Endothelial cell of umbilical vein (primary cell): ENCODE measurements at regions not wholly inside any gene's neighbourhood (a gene's known extent, or its start where the extent isn't known, plus 50 kb on each side); places are given as distances from the start of the nearest gene placed in this dataset.

Experiments
- BruUV-seq: library from RNA; stranded (reverse); fragments of 400-500 nt; replicated peaks from 2 replicates; lab custom pipeline; 2021; lab: Mats Ljungman, UMichigan
- CTCF ChIA-PET: fragments of 300-600, 350-600 bp; sonication (Branson Sonifier 250); formaldehyde crosslinking; loops from one replicate; lab custom pipeline; 2021; ENCODE audit warnings: antibody characterized with exemption, inconsistent platforms; lab: Charles Lee
- POLR2A ChIA-PET: fragments of 300-600, 350-600 bp; sonication (Branson Sonifier 250); formaldehyde crosslinking; loops from one replicate; lab custom pipeline; 2021; ENCODE audit warnings: antibody characterized with exemption, inconsistent platforms; lab: Charles Lee
- DNase-seq: peaks from one replicate; pipeline ENCODE4 v3.0.0-alpha.2; 2011; ENCODE audit warnings: low read depth, low spot score
- FAIRE-seq: peaks from 2 replicates; lab custom pipeline; 2011; peaks lifted over from hg19 to GRCh38; lab: Jason Lieb, UNC
- H2AFZ ChIP-seq: 2 replicates; pipeline ENCODE4 v1.6.0; 2012; ENCODE audit warnings: low read depth, low read length, control low read depth, inconsistent platforms
- H3K27ac ChIP-seq: 2 replicates; pipeline ENCODE4 v1.5.1; 2011; ENCODE audit warnings: low read depth, mild to moderate bottlenecking, control low read depth, low read length, moderate library complexity; ENCODE audit not compliant: insufficient read depth
- H3K27me3 ChIP-seq, 2 experiments: 2 replicates each; pipeline versions ENCODE4 v1.6.0 to v1.6.1; 2011; ENCODE audit warnings: low read length in 2 of 2, mixed read lengths in 1 of 2; ENCODE audit not compliant: control insufficient read depth in 2 of 2, insufficient read depth in 2 of 2
- H3K36me3 ChIP-seq, 2 experiments: 2 replicates in 1 of 2; 3 replicates in 1 of 2; pipeline ENCODE4 v1.5.1; 2011; ENCODE audit warnings: low read length in 2 of 2, mild to moderate bottlenecking in 1 of 2, moderate library complexity in 1 of 2; ENCODE audit not compliant: control insufficient read depth in 2 of 2, insufficient read depth in 2 of 2; ENCODE audit errors: extremely low read depth in 1 of 2
- H3K4me1 ChIP-seq: 3 replicates; pipeline ENCODE4 v1.5.1; 2011; ENCODE audit warnings: mild to moderate bottlenecking, low read length; ENCODE audit not compliant: control insufficient read depth, insufficient read depth; ENCODE audit errors: extremely low read depth
- H3K4me2 ChIP-seq: 2 replicates; pipeline ENCODE4 v1.6.1; 2011; ENCODE audit warnings: low read length, control low read depth, mixed read lengths; ENCODE audit not compliant: insufficient read depth
- H3K4me3 ChIP-seq, 3 experiments: fragments of 200-600 bp in 1 of 3; sonication (generic), shearing (Covaris generic) in 1 of 3; replicated peaks in 1 of 3; 2 replicates each; pipeline ENCODE4 v1.5.1; 2011 to 2016; ENCODE audit warnings: control low read depth in 3 of 3, low read length in 3 of 3, mild to moderate bottlenecking in 2 of 3, inconsistent platforms in 1 of 3, low read depth in 1 of 3, moderate library complexity in 1 of 3; ENCODE audit not compliant: insufficient read depth in 1 of 3
- H3K79me2 ChIP-seq: 2 replicates; pipeline ENCODE4 v1.6.0; 2012; ENCODE audit warnings: low read length, inconsistent platforms; ENCODE audit not compliant: control insufficient read depth, insufficient read depth
- H3K9ac ChIP-seq: replicated peaks from 2 replicates; pipeline ENCODE3; 2011; ENCODE audit warnings: low read length, control low read depth; ENCODE audit not compliant: insufficient read depth; ENCODE audit errors: extremely low read depth
- H3K9me1 ChIP-seq: replicated peaks from 3 replicates; pipeline ENCODE4 v1.6.0; 2011; ENCODE audit warnings: mild to moderate bottlenecking, low read length; ENCODE audit not compliant: control insufficient read depth, insufficient read depth; ENCODE audit errors: extremely low read depth
- H3K9me3 ChIP-seq: replicated peaks from 2 replicates; pipeline ENCODE4 v1.5.1; 2012; ENCODE audit warnings: low read length, inconsistent platforms; ENCODE audit not compliant: control insufficient read depth, insufficient read depth
- H4K20me1 ChIP-seq: replicated peaks from 2 replicates; pipeline ENCODE3; 2011; ENCODE audit warnings: mild to moderate bottlenecking, low read length; ENCODE audit not compliant: control insufficient read depth, insufficient read depth; ENCODE audit errors: extremely low read depth
- EZH2 ChIP-seq: IDR thresholded peaks from 2 replicates; pipeline ENCODE4 v1.6.1; 2012; ENCODE audit warnings: borderline replicate concordance, low read depth, mild to moderate bottlenecking, moderate library complexity, low read length, inconsistent platforms; ENCODE audit not compliant: severe bottlenecking
- FOS ChIP-seq: IDR thresholded peaks from 2 replicates; pipeline ENCODE4 v1.6.1; 2011; ENCODE audit warnings: mild to moderate bottlenecking, low read length, moderate library complexity, borderline replicate concordance; ENCODE audit not compliant: insufficient read depth
- GATA2 ChIP-seq: IDR thresholded peaks from 2 replicates; pipeline ENCODE4 v1.7.0; 2011; ENCODE audit warnings: low read depth, mild to moderate bottlenecking, moderate library complexity, mixed read lengths, low read length; ENCODE audit not compliant: insufficient read length, insufficient read depth
- JUN ChIP-seq: IDR thresholded peaks from 2 replicates; pipeline ENCODE4 v1.6.1; 2011; ENCODE audit warnings: borderline replicate concordance, low read depth; ENCODE audit not compliant: insufficient read length, insufficient read depth
- MAX ChIP-seq: IDR thresholded peaks from 2 replicates; pipeline ENCODE4 v1.6.1; 2011; ENCODE audit not compliant: insufficient read depth, insufficient read length
- MYC ChIP-seq: IDR thresholded peaks from one replicate; pipeline ENCODE4 v1.6.1; 2011; ENCODE audit warnings: mild to moderate bottlenecking, low read depth, low read length
- POLR2A ChIP-seq: IDR thresholded peaks from 2 replicates; pipeline ENCODE4 v1.6.1; 2012; ENCODE audit warnings: low read depth, mild to moderate bottlenecking, control low read depth, low read length
- POLR2AphosphoS5 ChIP-seq: IDR thresholded peaks from 2 replicates; pipeline ENCODE4 v1.6.1; 2012; ENCODE audit warnings: low read depth, mild to moderate bottlenecking, control low read depth, low read length, moderate library complexity; ENCODE audit not compliant: insufficient read depth
- dilution Hi-C: fragments of 300-500 bp; cut with MboI; formaldehyde crosslinking; loops from one replicate; pipeline ENCODE4 v1.15.0; 2019; ENCODE audit warnings: low sequenced_read_pairs; ENCODE audit not compliant: extremely low pct_ligation_motif_present
- intact Hi-C: fragments of 100-400 bp; cut with micrococcal nuclease; formaldehyde crosslinking; loops from one replicate; pipeline ENCODE4 v1.10.0; 2022
- TF ChIP-seq, protein P1 (sequence below), 2 donors: IDR thresholded peaks; 1 replicate in 1 of 2; 2 replicates in 1 of 2; pipeline ENCODE4 v1.5.1; 2011; ENCODE audit warnings: low read length in 2 of 2, mild to moderate bottlenecking in 2 of 2, moderate library complexity in 2 of 2, control low read depth in 1 of 2, inconsistent platforms in 1 of 2, low read depth in 1 of 2; ENCODE audit not compliant: insufficient read depth in 1 of 2; ENCODE audit errors: extremely low read depth in 1 of 2

DNA sequence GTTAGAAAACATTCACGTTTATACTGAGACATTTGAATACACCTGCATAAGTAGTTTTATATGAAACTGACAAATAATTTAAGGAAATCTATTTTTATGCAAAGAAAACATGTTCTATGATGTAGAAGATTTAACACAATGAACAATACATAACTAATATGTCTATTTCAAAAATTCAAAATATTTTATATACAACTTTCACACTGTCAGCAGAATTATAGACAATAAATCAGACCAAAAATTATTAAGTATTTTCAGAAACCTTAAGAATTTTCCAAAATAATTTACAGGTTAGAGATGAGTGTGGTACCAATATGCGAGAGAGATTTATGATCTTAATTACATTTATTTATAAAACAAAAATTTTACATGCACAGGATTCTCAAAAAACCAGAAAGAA, 1561.0 kb upstream of the ZEB2 start:
- H4K20me1 ChIP-seq = no peaks in the 10 kb centered on the region
- dilution Hi-C loops = no loop called here
- H3K4me1 ChIP-seq = no peaks in the 10 kb centered on the region
- no peak overlapping the region for H2AFZ ChIP-seq
- no peaks in the 10 kb centered on the region for H3K27me3 ChIP-seq
- CTCF ChIA-PET = no interaction called here
- no peaks in the 10 kb centered on the region for H3K9me1 ChIP-seq
- no peak overlapping the region for H3K27ac ChIP-seq
- H3K9ac ChIP-seq = no peak overlapping the region
- DNase-seq (no peak), FAIRE-seq (no peak)
- BruUV-seq = no TSS peak
- H3K79me2 ChIP-seq = no peaks in the 10 kb centered on the region
- no peaks in the 10 kb centered on the region for H3K9me3 ChIP-seq
- intact Hi-C loops = no loop called here
- TF ChIP-seq, protein P1, sequence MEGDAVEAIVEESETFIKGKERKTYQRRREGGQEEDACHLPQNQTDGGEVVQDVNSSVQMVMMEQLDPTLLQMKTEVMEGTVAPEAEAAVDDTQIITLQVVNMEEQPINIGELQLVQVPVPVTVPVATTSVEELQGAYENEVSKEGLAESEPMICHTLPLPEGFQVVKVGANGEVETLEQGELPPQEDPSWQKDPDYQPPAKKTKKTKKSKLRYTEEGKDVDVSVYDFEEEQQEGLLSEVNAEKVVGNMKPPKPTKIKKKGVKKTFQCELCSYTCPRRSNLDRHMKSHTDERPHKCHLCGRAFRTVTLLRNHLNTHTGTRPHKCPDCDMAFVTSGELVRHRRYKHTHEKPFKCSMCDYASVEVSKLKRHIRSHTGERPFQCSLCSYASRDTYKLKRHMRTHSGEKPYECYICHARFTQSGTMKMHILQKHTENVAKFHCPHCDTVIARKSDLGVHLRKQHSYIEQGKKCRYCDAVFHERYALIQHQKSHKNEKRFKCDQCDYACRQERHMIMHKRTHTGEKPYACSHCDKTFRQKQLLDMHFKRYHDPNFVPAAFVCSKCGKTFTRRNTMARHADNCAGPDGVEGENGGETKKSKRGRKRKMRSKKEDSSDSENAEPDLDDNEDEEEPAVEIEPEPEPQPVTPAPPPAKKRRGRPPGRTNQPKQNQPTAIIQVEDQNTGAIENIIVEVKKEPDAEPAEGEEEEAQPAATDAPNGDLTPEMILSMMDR (IDR thresholded peaks at IDR 0.05; ENCODE audit: extremely low read depth in 1 of 2, insufficient read depth in 1 of 2, low read depth in 1 of 2, low read length in 2 of 2) = no peak
- no peak for TF ChIP-seq GATA2
- TF ChIP-seq POLR2AphosphoS5 = no peak
- TF ChIP-seq FOS = no peak
- no peak for TF ChIP-seq EZH2
- TF ChIP-seq MYC = no peak
- no peak for TF ChIP-seq JUN
- TF ChIP-seq MAX = no peak
- no peak for TF ChIP-seq POLR2A
- H3K4me3 ChIP-seq = no peak overlapping the region
- H3K36me3 ChIP-seq = no peaks in the 10 kb centered on the region
- POLR2A ChIA-PET = no interaction called here
- H3K4me2 ChIP-seq = no peak overlapping the region
